ENCODE measurements at regions not wholly inside any gene's neighbourhood (a gene's known extent, or its start where the extent isn't known, plus 50 kb on each side); places are given as distances from the start of the nearest gene placed in this dataset.

- TF ChIP-seq CTCF (IDR thresholded peaks at IDR 0.05) (no peak), POLR2A (IDR thresholded peaks at IDR 0.05) (no peak)
- Histone ChIP-seq H3K36me3 (no peaks in the 10 kb centered on the region), H3K9me3 (no peaks in the 10 kb centered on the region), H3K27ac (no peak overlapping the region), H3K27me3 (no peaks in the 10 kb centered on the region), H3K4me1 (peaks cover 0 to under 1% of the 10 kb centered on the region in 2 donors), H3K4me3 (replicated peaks in 1 of 3) (no peak overlapping the region)
- intact Hi-C loops (cut with DNase I), result no loop called here
- no peak for DNase-seq
- WGBS, 2 donors, result 93 to 98% methylated on average over 7 of the region's 7 CpGs
These were observed 89.4 kb downstream of the RPLP1 start for GRCh38 chr15:69542028-69542427.

GRCh38 chr15:69543681-69544364 is 91.2 kb downstream of the RPLP1 start:
- no peak overlapping the region for H3K4me3 ChIP-seq (replicated peaks in 1 of 3)
- TF ChIP-seq CTCF (IDR thresholded peaks at IDR 0.05) (no peak), POLR2A (IDR thresholded peaks at IDR 0.05) (no peak)
- 50% methylated on average over 1 of the region's 1 CpG for WGBS, 2 donors
- H3K4me1 ChIP-seq, result no peaks in the 10 kb centered on the region
- H3K27ac ChIP-seq, result no peak overlapping the region
- no peaks in the 10 kb centered on the region for H3K36me3 ChIP-seq
- no peaks in the 10 kb centered on the region for H3K27me3 ChIP-seq
- intact Hi-C loops (cut with DNase I), result no loop called here
- H3K9me3 ChIP-seq, result no peaks in the 10 kb centered on the region
- no peak for DNase-seq

GRCh38 chr15:69544365-69545113 is 91.9 kb downstream of the RPLP1 start:
- Histone ChIP-seq H3K27ac (no peak overlapping the region), H3K4me3 (replicated peaks in 1 of 3) (no peak overlapping the region), H3K4me1 (no peaks in the 10 kb centered on the region), H3K36me3 (no peaks in the 10 kb centered on the region), H3K9me3 (no peaks in the 10 kb centered on the region), H3K27me3 (no peaks in the 10 kb centered on the region)
- TF ChIP-seq CTCF (IDR thresholded peaks at IDR 0.05), result no peak
- DNase-seq, result no peak
- WGBS, 2 donors, result 94 to 95% methylated on average over 6 of the region's 6 CpGs
- intact Hi-C loops (cut with DNase I), result no loop called here

- DNase-seq, result no peak
- 53 to 55% methylated on average over 3 of the region's 3 CpGs for WGBS, 2 donors
- no peak for TF ChIP-seq POLR2A (IDR thresholded peaks at IDR 0.05)
These were observed 93.6 kb downstream of the RPLP1 start for GRCh38 chr15:69546182-69546581.

GRCh38 chr15:69548395-69549180 is 96.0 kb downstream of the RPLP1 start:
- no peak for DNase-seq
- no peaks in the 10 kb centered on the region for H3K4me1 ChIP-seq
- WGBS, 2 donors, result 74 to 78% methylated on average over 24 of the region's 24 CpGs
- TF ChIP-seq POLR2A (IDR thresholded peaks at IDR 0.05) (no peak), CTCF (IDR thresholded peaks at IDR 0.05) (no peak)
- H3K4me3 ChIP-seq (replicated peaks in 1 of 3), result no peak overlapping the region
- intact Hi-C loops (cut with DNase I), result no loop called here
- H3K36me3 ChIP-seq, result no peaks in the 10 kb centered on the region
- H3K27ac ChIP-seq, result no peak overlapping the region
- H3K27me3 ChIP-seq, result no peaks in the 10 kb centered on the region
- H3K9me3 ChIP-seq, result no peaks in the 10 kb centered on the region

More at GRCh38 chr15:69546182-69546581, 93.6 kb downstream of the RPLP1 start:
- Histone ChIP-seq H3K27me3 (no peaks in the 10 kb centered on the region), H3K9me3 (no peaks in the 10 kb centered on the region), H3K4me1 (no peaks in the 10 kb centered on the region), H3K36me3 (no peaks in the 10 kb centered on the region), H3K27ac (no peak overlapping the region), H3K4me3 (replicated peaks in 1 of 3) (no peak overlapping the region)
- intact Hi-C loops (cut with DNase I), result no loop called here

All from thyroid gland (tissue), 4 donors.